ENCODE measurements at regions not wholly inside any gene's neighbourhood (a gene's known extent, or its start where the extent isn't known, plus 50 kb on each side); places are given as distances from the start of the nearest gene placed in this dataset.

GRCh38 chr11:92128026-92128425 is 96.6 kb upstream of the FAT3 start:
- H3K14ac ChIP-seq (replicated peaks; ENCODE audit: low read depth, low read length) = no peak overlapping the region
- H3K36me3 ChIP-seq (ENCODE audit: control insufficient read depth, insufficient read depth, low read length) = no peaks in the 10 kb centered on the region
- H3K9ac ChIP-seq (ENCODE audit: low read depth, low read length) = no peak overlapping the region
- no peak overlapping the region for H3K4me2 ChIP-seq (ENCODE audit: low read depth, low read length)
- no peaks in the 10 kb centered on the region for H3K27me3 ChIP-seq (ENCODE audit: control insufficient read depth, insufficient read depth, low read length)
- H3K18ac ChIP-seq (ENCODE audit: low read depth, low read length) = no peak overlapping the region
- H3K4me1 ChIP-seq (ENCODE audit: control insufficient read depth, insufficient read depth, low read length) = no peaks in the 10 kb centered on the region
- no peak overlapping the region for H2BK20ac ChIP-seq (ENCODE audit: low read depth, low read length)
- H4K5ac ChIP-seq (ENCODE audit: low read depth, low read length) = no peak overlapping the region
- no peak overlapping the region for H3K56ac ChIP-seq (ENCODE audit: extremely low read depth, insufficient read depth, low read length)
- TF ChIP-seq POLR2A (IDR thresholded peaks at IDR 0.05; ENCODE audit: low read depth, low read length) (no peak), RCOR1 (IDR thresholded peaks at IDR 0.05; ENCODE audit: insufficient replicate concordance, low read length) (no peak), CHD1 (IDR thresholded peaks at IDR 0.05; ENCODE audit: low read depth, low read length) (no peak), CEBPB (IDR thresholded peaks at IDR 0.05; ENCODE audit: low read depth, low read length) (no peak), MXI1 (IDR thresholded peaks at IDR 0.05; ENCODE audit: borderline replicate concordance, low read depth, low read length) (no peak)
- CTCF ChIA-PET = no interaction called here
- ATAC-seq (ENCODE audit: low read depth) (no peak), DNase-seq (no peak)
- no peaks in the 10 kb centered on the region for H3K9me1 ChIP-seq (ENCODE audit: insufficient read depth, low read length)
- dilution Hi-C loops (cut with HindIII; ENCODE audit: low sequenced_read_pairs, unreplicated experiment) (no loop called here), in situ Hi-C loops (cut with MboI; ENCODE audit: low sequenced_read_pairs) (no loop called here), intact Hi-C loops (cut with micrococcal nuclease) (no loop called here)
- no peak overlapping the region for H3K4ac ChIP-seq (ENCODE audit: low read depth, low read length)
- no peak overlapping the region for H3K4me3 ChIP-seq (ENCODE audit: insufficient read depth, low read depth, low read length)
- no peaks in the 10 kb centered on the region for H3K79me1 ChIP-seq (ENCODE audit: low read depth in 1 of 2, low read length in 2 of 2)
- no peak overlapping the region for H2BK120ac ChIP-seq (ENCODE audit: low read depth, low read length)
- H4K91ac ChIP-seq (ENCODE audit: insufficient read depth, low read depth, low read length) = no peak overlapping the region
- H2AK9ac ChIP-seq (replicated peaks; ENCODE audit: low read depth, low read length, poor library complexity) = no peak overlapping the region
- H3K27ac ChIP-seq (ENCODE audit: insufficient read depth, low read length) = no peak overlapping the region
- no CpG with 5 or more reads among the region's 2 CpGs for WGBS, 2 experiments (ENCODE audit: extremely low coverage in 2 of 2, insufficient read length in 1 of 2)
- H2AK5ac ChIP-seq (ENCODE audit: low read depth, low read length) = no peak overlapping the region
- H3K9me3 ChIP-seq (ENCODE audit: control insufficient read depth, insufficient read depth, low read length) = no peaks in the 10 kb centered on the region
- H4K20me1 ChIP-seq (ENCODE audit: insufficient read depth, low read length) = no peaks in the 10 kb centered on the region
- H3K23ac ChIP-seq (ENCODE audit: low read depth, low read length) = no peak overlapping the region
- no peak overlapping the region for H2BK15ac ChIP-seq (ENCODE audit: low read depth, low read length)
- no TSS peak for BruUV-seq (replicated peaks)
- H2BK5ac ChIP-seq (ENCODE audit: low read depth, low read length, poor library complexity, severe bottlenecking) = no peak overlapping the region
- POLR2A ChIA-PET (ENCODE audit: unreplicated experiment) = no interaction called here
- no peak overlapping the region for H4K8ac ChIP-seq (ENCODE audit: low read depth in 2 of 2, low read length in 2 of 2)
- H2AFZ ChIP-seq (replicated peaks; ENCODE audit: low read length, poor library complexity) = no peak overlapping the region

Measured in IMR-90 (cell line).